Endothelial cell of umbilical vein (primary cell): ENCODE measurements at regions not wholly inside any gene's neighbourhood (a gene's known extent, or its start where the extent isn't known, plus 50 kb on each side); places are given as distances from the start of the nearest gene placed in this dataset.

ENCODE experiments used
- CTCF ChIP-seq, 2 donors: IDR thresholded peaks; 1 replicate in 1 of 2; 2 replicates in 1 of 2; pipeline ENCODE4 v1.5.1; 2011; ENCODE audit warnings: low read length in 2 of 2, mild to moderate bottlenecking in 2 of 2, moderate library complexity in 2 of 2, control low read depth in 1 of 2, inconsistent platforms in 1 of 2, low read depth in 1 of 2; ENCODE audit not compliant: insufficient read depth in 1 of 2; ENCODE audit errors: extremely low read depth in 1 of 2
- EZH2 ChIP-seq: IDR thresholded peaks from 2 replicates; pipeline ENCODE4 v1.6.1; 2012; ENCODE audit warnings: borderline replicate concordance, low read depth, mild to moderate bottlenecking, moderate library complexity, low read length, inconsistent platforms; ENCODE audit not compliant: severe bottlenecking
- FOS ChIP-seq: IDR thresholded peaks from 2 replicates; pipeline ENCODE4 v1.6.1; 2011; ENCODE audit warnings: mild to moderate bottlenecking, low read length, moderate library complexity, borderline replicate concordance; ENCODE audit not compliant: insufficient read depth
- GATA2 ChIP-seq: IDR thresholded peaks from 2 replicates; pipeline ENCODE4 v1.7.0; 2011; ENCODE audit warnings: low read depth, mild to moderate bottlenecking, moderate library complexity, mixed read lengths, low read length; ENCODE audit not compliant: insufficient read length, insufficient read depth
- JUN ChIP-seq: IDR thresholded peaks from 2 replicates; pipeline ENCODE4 v1.6.1; 2011; ENCODE audit warnings: borderline replicate concordance, low read depth; ENCODE audit not compliant: insufficient read length, insufficient read depth
- MYC ChIP-seq: IDR thresholded peaks from one replicate; pipeline ENCODE4 v1.6.1; 2011; ENCODE audit warnings: mild to moderate bottlenecking, low read depth, low read length
- POLR2A ChIP-seq: IDR thresholded peaks from 2 replicates; pipeline ENCODE4 v1.6.1; 2012; ENCODE audit warnings: low read depth, mild to moderate bottlenecking, control low read depth, low read length
- POLR2AphosphoS5 ChIP-seq: IDR thresholded peaks from 2 replicates; pipeline ENCODE4 v1.6.1; 2012; ENCODE audit warnings: low read depth, mild to moderate bottlenecking, control low read depth, low read length, moderate library complexity; ENCODE audit not compliant: insufficient read depth
- TF ChIP-seq, protein P1 (sequence below): IDR thresholded peaks from 2 replicates; pipeline ENCODE4 v1.6.1; 2011; ENCODE audit not compliant: insufficient read depth, insufficient read length

DNA sequence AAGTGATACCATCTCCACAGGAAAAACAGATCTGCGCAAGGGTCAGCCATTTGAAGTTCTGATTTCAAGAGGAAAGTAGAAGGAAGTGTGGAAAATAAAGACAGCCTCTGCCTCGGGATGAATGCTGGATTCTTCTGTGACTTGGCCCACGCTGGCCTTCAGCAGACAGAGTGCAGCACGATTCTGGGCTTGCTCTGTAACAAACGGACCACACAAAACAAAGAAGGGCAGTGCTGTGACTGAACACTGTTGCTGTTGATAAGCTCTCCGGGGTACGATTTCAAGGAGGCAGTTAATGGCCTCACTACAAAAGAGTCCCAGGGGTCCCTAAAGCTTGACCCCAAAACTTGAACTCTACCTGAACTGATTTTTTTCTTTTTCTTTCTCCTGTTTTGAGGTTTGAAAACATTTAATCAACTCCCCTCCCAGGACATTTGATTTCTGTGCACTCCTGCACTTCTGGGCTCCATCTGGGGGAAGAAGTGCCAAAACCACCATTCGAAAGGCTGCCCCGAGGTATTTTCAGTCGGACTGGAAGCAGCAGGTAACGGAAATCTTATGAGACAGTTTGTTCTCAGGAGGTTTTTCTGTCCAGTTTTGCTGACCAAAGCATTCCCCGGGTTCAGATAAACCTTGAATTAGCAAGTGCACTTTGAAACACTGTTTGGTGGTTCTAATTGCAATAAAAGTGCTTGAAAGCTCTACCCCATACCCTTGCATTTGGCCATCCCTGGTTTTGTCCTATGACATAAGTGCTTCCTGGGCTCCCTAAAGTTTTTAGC lies 189.6 kb downstream of the MYLK4 start:
- TF ChIP-seq CTCF (IDR thresholded peaks at IDR 0.05; ENCODE audit: extremely low read depth in 1 of 2, insufficient read depth in 1 of 2, low read depth in 1 of 2, low read length in 2 of 2), result no peak
- no peak for TF ChIP-seq POLR2A
- TF ChIP-seq POLR2AphosphoS5, result no peak
- TF ChIP-seq, protein P1, sequence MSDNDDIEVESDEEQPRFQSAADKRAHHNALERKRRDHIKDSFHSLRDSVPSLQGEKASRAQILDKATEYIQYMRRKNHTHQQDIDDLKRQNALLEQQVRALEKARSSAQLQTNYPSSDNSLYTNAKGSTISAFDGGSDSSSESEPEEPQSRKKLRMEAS, result no peak
- TF ChIP-seq EZH2, result no peak
- TF ChIP-seq MYC, result no peak
- TF ChIP-seq GATA2, result no peak
- no peak for TF ChIP-seq JUN
- TF ChIP-seq FOS, result no peak
